A549 (cell line): ENCODE measurements at regions not wholly inside any gene's neighbourhood (a gene's known extent, or its start where the extent isn't known, plus 50 kb on each side); places are given as distances from the start of the nearest gene placed in this dataset.
"Not testable (repeated sequence)": the region's sequence is repeated elsewhere in the genome, so short reads cannot be mapped to it uniquely, and the experiment has no call there.

Source experiments
- ATAC-seq, 2 experiments: fragments of 200-7000 bp in 1 of 2; fragments of >200 bp in 1 of 2; cut with Nextera tagmentation in 1 of 2; cut with Tn5 transposase in 1 of 2; 3 replicates each; pipeline versions ENCODE4 v1.8.0 to v1.9.1; 2018 to 2020; ENCODE audit warnings: mild to moderate bottlenecking in 1 of 2, moderate library complexity in 1 of 2
- CTCF ChIA-PET: fragments of 300-600 bp; sonication (Branson Sonifier 250); formaldehyde crosslinking; extraction: SDS; loops from one replicate; lab custom pipeline; 2021; ENCODE audit warnings: antibody characterized with exemption, inconsistent platforms; lab: Yijun Ruan, JAX
- POLR2A ChIA-PET: fragments of 350-600 bp; formaldehyde crosslinking; extraction: SDS; loops from one replicate; lab custom pipeline; 2021; ENCODE audit warnings: antibody characterized with exemption, inconsistent platforms; lab: Yijun Ruan, JAX
- DNase-seq, 2 experiments: peaks; one replicate each; pipeline versions ENCODE4 v3.0.0 to v3.0.0-alpha.2; 2011 to 2016; ENCODE audit warnings: low read depth in 1 of 2, low spot score in 1 of 2
- FAIRE-seq: peaks from 2 replicates; lab custom pipeline; 2011; peaks lifted over from hg19 to GRCh38; lab: Jason Lieb, UNC
- H3K27ac ChIP-seq, 2 experiments: fragments of >200 bp; sonication (Bioruptor Twin); formaldehyde crosslinking; 3 replicates each; pipeline ENCODE4 v1.5.1; 2016 to 2017
- H3K4me1 ChIP-seq: fragments of >200 bp; sonication (Bioruptor Twin); formaldehyde crosslinking; 3 replicates; pipeline ENCODE4 v1.6.1; 2016
- H3K4me2 ChIP-seq: fragments of >200 bp; sonication (Bioruptor Twin); formaldehyde crosslinking; 3 replicates; pipeline ENCODE4 v1.6.1; 2016
- H3K4me3 ChIP-seq: fragments of >200 bp; sonication (Bioruptor Twin); formaldehyde crosslinking; 3 replicates; pipeline ENCODE4 v1.5.1; 2016
- H3K9me3 ChIP-seq: fragments of >200 bp; sonication (Bioruptor Twin); formaldehyde crosslinking; 3 replicates; pipeline ENCODE4 v1.6.1; 2016
- WGBS: methylation state at CpG from one replicate; pipeline ENCODE4 v1.1.6; 2017; ENCODE audit errors: missing lambda C conversion rate; 5-methylcytosine and 5-hydroxymethylcytosine counted together

GRCh38 chr9:38993156-38993555, 273.2 kb upstream of the FAM240B start:
- H3K4me2 ChIP-seq, CTCF ChIA-PET, H3K9me3 ChIP-seq, H3K4me3 ChIP-seq, POLR2A ChIA-PET, H3K4me1 ChIP-seq, DNase-seq, FAIRE-seq, H3K27ac ChIP-seq: not testable (repeated sequence)
- ATAC-seq, result 0 out of 6 replicates have a peak, but pooled peaks of 1 of the 2 experiments have one; percentile 30
- WGBS, result 44% methylated on average over 6 of the region's 11 CpGs

DNA sequence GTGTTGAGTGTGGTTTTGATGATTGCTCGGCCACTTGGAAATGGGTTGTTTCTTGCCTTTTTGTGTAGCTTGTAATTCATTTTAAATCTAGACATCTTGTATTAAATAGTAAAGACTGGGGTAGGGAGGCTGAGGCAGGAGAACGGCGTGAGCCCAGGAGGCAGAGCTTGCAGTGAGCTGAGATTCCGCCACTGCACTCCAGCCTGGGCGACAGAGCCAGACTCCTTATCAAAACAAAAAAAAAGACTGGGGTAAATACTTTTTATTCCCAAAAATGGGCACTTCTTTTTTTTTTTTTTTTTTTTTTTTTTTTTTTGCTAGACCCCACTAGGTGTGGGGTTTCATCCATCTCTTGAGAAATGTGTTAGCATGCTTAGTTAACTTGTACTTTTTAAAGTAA, 258.8 kb upstream of the FAM240B start:
- DNase-seq, H3K9me3 ChIP-seq, H3K27ac ChIP-seq, H3K4me2 ChIP-seq, ATAC-seq, POLR2A ChIA-PET, FAIRE-seq, H3K4me3 ChIP-seq, CTCF ChIA-PET, H3K4me1 ChIP-seq: not testable (repeated sequence)
- WGBS, result 62% methylated on average over 4 of the region's 5 CpGs

DNA sequence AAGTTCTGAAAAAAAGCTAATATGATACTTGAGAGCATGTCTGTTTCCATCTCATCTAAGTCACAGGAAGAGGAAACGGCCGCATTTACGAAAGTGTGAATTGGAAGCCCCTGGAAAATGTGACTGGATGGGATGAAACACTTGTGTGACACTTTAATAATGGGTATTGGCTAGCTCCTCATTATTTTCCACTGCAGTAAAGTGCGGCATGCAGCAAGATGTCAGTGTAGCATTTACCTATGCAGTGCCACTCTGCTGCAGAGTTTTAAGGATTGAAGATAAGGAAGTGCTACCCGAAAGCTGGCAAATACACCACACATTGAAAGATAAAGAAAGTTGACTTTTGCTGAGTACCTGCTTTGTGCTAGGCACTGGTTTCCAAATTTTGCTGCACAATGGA, 249.5 kb upstream of the FAM240B start:
- WGBS, result 86% methylated on average over 4 of the region's 5 CpGs
- FAIRE-seq, result not testable (repeated sequence)

DNA sequence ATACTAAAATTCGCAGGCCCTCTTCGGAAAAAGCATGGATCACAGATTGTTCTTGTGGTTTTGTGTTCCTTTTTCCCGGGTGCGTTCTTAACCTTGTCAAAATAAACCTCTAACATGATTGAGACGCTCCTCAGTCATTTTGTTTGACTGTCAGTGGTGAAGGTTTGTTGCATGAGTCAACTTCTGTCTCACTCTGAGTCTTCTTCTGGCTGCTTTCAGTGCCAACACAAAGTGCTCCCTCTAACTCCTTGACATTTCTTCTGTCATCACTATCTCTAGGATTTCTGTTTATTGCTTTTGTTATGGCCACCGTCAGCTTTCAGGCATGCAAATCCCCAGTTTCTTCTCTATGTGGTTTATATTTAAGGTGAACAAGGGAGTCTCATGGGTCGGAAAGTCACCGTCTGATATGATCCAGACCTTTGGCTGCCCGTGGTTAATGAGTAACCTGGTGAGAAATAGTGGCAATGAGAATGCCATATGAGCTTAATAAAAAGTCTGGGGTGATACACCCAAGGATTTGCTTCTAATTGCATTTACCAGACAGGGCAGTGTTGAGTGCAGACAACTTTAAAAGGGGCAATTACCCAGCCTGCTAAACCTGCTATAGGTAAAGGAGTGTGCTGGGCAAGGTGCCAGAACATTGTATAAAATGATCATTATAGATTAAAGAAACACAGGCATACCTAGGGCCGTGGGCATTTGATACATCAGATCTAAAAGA, 248.9 kb upstream of the FAM240B start:
- POLR2A ChIA-PET, CTCF ChIA-PET, H3K27ac ChIP-seq, H3K4me1 ChIP-seq, H3K4me3 ChIP-seq, H3K4me2 ChIP-seq, DNase-seq, H3K9me3 ChIP-seq, FAIRE-seq: not testable (repeated sequence)
- peak; percentile 90 to 94 for ATAC-seq
- 9% methylated on average over 6 of the region's 10 CpGs for WGBS

More for the DNA sequence above, 249.5 kb upstream of the FAM240B start:
- H3K4me1 ChIP-seq, CTCF ChIA-PET, POLR2A ChIA-PET, H3K4me2 ChIP-seq, H3K27ac ChIP-seq, ATAC-seq, H3K4me3 ChIP-seq, DNase-seq, H3K9me3 ChIP-seq: not testable (repeated sequence)

GRCh38 chr9:38967866-38968265, 247.9 kb upstream of the FAM240B start:
- H3K27ac ChIP-seq, ATAC-seq, CTCF ChIA-PET, FAIRE-seq, H3K9me3 ChIP-seq, H3K4me3 ChIP-seq, H3K4me1 ChIP-seq, H3K4me2 ChIP-seq, DNase-seq, POLR2A ChIA-PET: not testable (repeated sequence)
- WGBS, result no CpG with 5 or more reads among the region's 6 CpGs

DNA sequence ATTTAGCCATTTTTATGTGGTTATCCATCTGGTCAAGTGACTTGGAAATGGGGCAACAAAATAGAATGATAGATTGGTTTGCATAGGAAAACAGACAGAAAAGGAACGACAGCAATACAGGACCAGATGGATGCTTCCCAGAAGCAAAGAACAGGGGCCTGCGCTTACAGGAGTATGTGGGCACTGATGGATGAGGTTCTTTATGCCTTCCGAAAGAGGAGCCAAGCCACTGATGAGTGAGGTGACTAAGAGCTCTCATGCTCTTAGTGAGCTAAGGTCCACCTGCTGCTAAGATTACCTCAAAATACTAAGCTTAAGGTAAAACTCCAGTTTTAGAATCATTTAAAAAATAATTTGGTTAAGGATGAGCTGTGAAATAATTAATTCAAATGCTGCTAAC, 247.4 kb upstream of the FAM240B start:
- H3K4me1 ChIP-seq, CTCF ChIA-PET, DNase-seq, POLR2A ChIA-PET, H3K9me3 ChIP-seq, H3K27ac ChIP-seq, ATAC-seq, H3K4me2 ChIP-seq, FAIRE-seq, H3K4me3 ChIP-seq: not testable (repeated sequence)
- 70% methylated on average over 2 of the region's 3 CpGs for WGBS

DNA sequence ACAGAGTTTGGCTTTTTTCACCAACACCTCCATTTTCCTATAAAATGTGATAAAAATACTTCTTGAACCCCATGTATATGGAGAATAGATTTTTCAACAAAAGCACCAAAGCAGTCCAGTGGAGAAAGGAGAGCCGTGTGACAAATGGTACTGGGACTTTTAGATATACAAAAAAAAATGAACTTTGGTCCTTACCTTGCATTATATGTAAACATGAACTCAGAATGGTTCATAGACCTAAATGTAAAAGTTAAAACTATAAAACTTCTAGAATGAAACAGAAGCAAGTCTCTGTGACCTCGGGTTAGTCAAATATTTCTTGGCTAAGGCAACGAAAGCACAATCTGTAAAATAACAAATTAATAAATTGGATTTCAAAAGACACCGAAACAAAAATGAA, 239.9 kb upstream of the FAM240B start:
- POLR2A ChIA-PET, H3K4me2 ChIP-seq, CTCF ChIA-PET, H3K27ac ChIP-seq, H3K9me3 ChIP-seq, ATAC-seq, FAIRE-seq, DNase-seq, H3K4me1 ChIP-seq, H3K4me3 ChIP-seq: not testable (repeated sequence)
- WGBS, result no CpG with 5 or more reads among the region's 4 CpGs

GRCh38 chr9:38955837-38956236, 235.9 kb upstream of the FAM240B start:
- H3K27ac ChIP-seq, H3K4me2 ChIP-seq, H3K4me1 ChIP-seq, CTCF ChIA-PET, H3K9me3 ChIP-seq, FAIRE-seq, ATAC-seq, POLR2A ChIA-PET, H3K4me3 ChIP-seq, DNase-seq: not testable (repeated sequence)
- WGBS, result 80% methylated on average over 4 of the region's 4 CpGs

DNA sequence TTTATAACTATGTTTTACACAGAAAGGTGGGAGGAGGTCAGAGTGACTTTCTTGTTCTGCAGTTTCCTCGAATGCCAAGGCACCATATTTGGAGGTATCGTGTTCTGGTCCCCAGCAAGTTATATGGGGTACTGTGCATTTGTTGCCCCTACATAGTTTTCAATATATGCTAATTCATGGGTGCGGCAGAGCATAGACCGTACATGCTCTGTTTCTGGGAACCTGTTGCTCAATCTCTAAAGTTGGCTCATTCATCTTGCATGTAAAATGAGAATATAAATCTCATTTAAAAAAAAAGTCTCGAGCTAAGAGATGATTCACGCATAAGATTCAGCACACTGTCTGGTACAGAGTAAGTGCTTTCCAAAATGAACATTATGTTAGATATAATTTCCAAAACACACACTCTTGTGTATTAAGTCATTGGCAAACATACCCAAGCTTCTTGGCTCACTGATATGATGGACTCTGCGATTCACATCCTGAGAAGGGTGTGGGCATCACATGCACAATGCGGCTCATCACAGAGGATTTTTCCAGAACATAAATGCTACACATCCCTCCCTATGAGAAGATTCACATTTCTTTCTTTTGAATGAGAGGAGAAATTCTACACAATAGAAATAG, 232.9 kb upstream of the FAM240B start:
- H3K4me1 ChIP-seq, H3K4me3 ChIP-seq, ATAC-seq, POLR2A ChIA-PET, H3K27ac ChIP-seq, H3K9me3 ChIP-seq, DNase-seq, FAIRE-seq, CTCF ChIA-PET, H3K4me2 ChIP-seq: not testable (repeated sequence)
- WGBS, result no CpG with 5 or more reads among the region's 8 CpGs

GRCh38 chr9:38945929-38946570, 226.1 kb upstream of the FAM240B start:
- POLR2A ChIA-PET, CTCF ChIA-PET, H3K4me2 ChIP-seq, H3K4me1 ChIP-seq, H3K9me3 ChIP-seq, H3K27ac ChIP-seq, DNase-seq, H3K4me3 ChIP-seq, ATAC-seq, FAIRE-seq: not testable (repeated sequence)
- WGBS, result no CpG with 5 or more reads among the region's 8 CpGs

GRCh38 chr9:38944881-38945449, 225.0 kb upstream of the FAM240B start:
- POLR2A ChIA-PET, H3K4me3 ChIP-seq, H3K27ac ChIP-seq, H3K4me1 ChIP-seq, FAIRE-seq, DNase-seq, CTCF ChIA-PET, H3K9me3 ChIP-seq, H3K4me2 ChIP-seq, ATAC-seq: not testable (repeated sequence)
- WGBS, result no CpG with 5 or more reads among the region's 4 CpGs
